ENCODE measurements at regions not wholly inside any gene's neighbourhood (a gene's known extent, or its start where the extent isn't known, plus 50 kb on each side); places are given as distances from the start of the nearest gene placed in this dataset.

DNA sequence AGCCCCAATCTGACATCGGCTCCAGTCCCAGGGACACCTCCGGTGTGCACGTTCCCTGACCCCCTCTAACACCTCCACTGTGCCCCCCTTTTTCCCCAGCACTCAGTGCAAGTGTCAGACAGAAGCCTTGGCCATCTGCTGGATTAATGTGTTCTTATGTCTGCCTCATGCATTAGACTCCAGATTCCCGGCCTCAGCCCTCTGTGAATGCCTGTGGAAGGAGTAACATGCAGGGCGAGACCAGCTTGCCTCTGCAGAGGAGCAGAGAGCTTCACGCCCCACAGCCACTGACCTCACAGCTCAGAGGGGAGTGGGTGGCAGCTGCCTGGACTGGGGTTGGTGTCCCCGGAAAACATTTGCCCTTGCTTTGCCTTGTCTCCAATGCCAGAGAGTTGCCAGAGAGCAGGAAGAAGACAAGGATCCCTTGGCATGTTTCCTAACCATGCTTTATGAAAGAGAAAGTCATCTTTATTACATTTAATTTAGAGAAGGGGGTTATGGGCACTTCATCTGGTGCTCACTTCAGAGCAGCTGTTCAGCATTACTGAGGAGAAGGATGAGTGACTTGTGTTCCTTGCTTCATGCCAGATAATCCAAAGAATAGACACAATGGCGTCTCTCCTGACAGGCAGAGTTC is 91.6 kb upstream of the CXCL12 start:
- TF ChIP-seq CTCF (IDR thresholded peaks at IDR 0.05 in 8 of 11, conservative IDR thresholded peaks at IDR 0.05 in 3 of 11) (no peak), POLR2A (IDR thresholded peaks at IDR 0.05) (no peak)

Measured in spleen (tissue), 7 donors.